ENCODE measurements at regions not wholly inside any gene's neighbourhood (a gene's known extent, or its start where the extent isn't known, plus 50 kb on each side); places are given as distances from the start of the nearest gene placed in this dataset.

GRCh38 chr13:55728247-55728646 is 1412.5 kb upstream of the PRR20A start (continued):
- TF ChIP-seq ATF2 (IDR thresholded peaks at IDR 0.05; ENCODE audit: low read length) (no peak), RFX5 (IDR thresholded peaks at IDR 0.05; ENCODE audit: borderline replicate concordance, low read depth, low read length) (no peak)

Data from H1 (cell line).